HFF-Myc (cell line): ENCODE measurements at regions not wholly inside any gene's neighbourhood (a gene's known extent, or its start where the extent isn't known, plus 50 kb on each side); places are given as distances from the start of the nearest gene placed in this dataset.

Experiments
- DNase-seq: peaks from one replicate; pipeline ENCODE4 v3.0.0-alpha.2; 2011; ENCODE audit warnings: low read depth; ENCODE audit errors: extremely low read depth
- H3K4me3 ChIP-seq: replicated peaks from 2 replicates; pipeline ENCODE4 v1.5.1; 2011; ENCODE audit warnings: low read depth, mild to moderate bottlenecking, control low read depth, low read length
- CTCF ChIP-seq: IDR thresholded peaks from 2 replicates; pipeline ENCODE4 v1.5.1; 2012; ENCODE audit warnings: mild to moderate bottlenecking, low read depth, low read length, control low read depth; ENCODE audit errors: missing control alignments

- no peak for DNase-seq
- H3K4me3 ChIP-seq: no peak overlapping the region
- no peak for TF ChIP-seq CTCF
Measured at GRCh38 chr13:94783489-94783888, 71.1 kb upstream of the SOX21 start.

- no peak for TF ChIP-seq CTCF
- no peak overlapping the region for H3K4me3 ChIP-seq
- DNase-seq: no peak
Measured at GRCh38 chr13:94780421-94780820, 68.1 kb upstream of the SOX21 start.

- no peak for TF ChIP-seq CTCF
- DNase-seq: no peak
- H3K4me3 ChIP-seq: no peak overlapping the region
Measured at GRCh38 chr13:94778986-94779385, 66.6 kb upstream of the SOX21 start.

- DNase-seq: no peak
- TF ChIP-seq CTCF: no peak
- H3K4me3 ChIP-seq: no peak overlapping the region
Measured at GRCh38 chr13:94778585-94778984, 66.2 kb upstream of the SOX21 start.

GRCh38 chr13:94776956-94777355 is 64.6 kb upstream of the SOX21 start:
- TF ChIP-seq CTCF: no peak
- no peak for DNase-seq
- no peak overlapping the region for H3K4me3 ChIP-seq

GRCh38 chr13:94776300-94776699 is 64.0 kb upstream of the SOX21 start:
- DNase-seq: no peak
- no peak for TF ChIP-seq CTCF
- no peak overlapping the region for H3K4me3 ChIP-seq

- TF ChIP-seq CTCF: no peak
- H3K4me3 ChIP-seq: no peak overlapping the region
- no peak for DNase-seq
Measured at GRCh38 chr13:94765814-94766213, 53.5 kb upstream of the SOX21 start.
